WTC11 (cell line): ENCODE measurements at regions not wholly inside any gene's neighbourhood (a gene's known extent, or its start where the extent isn't known, plus 50 kb on each side); places are given as distances from the start of the nearest gene placed in this dataset.

Experiments used
- ATAC-seq: fragments of 200-7000 bp; cut with Tn5 transposase; 2 replicates; pipeline ENCODE4 v1.10.0; 2021; ENCODE audit warnings: mild to moderate bottlenecking, moderate library complexity
- CTCF ChIA-PET: fragments of 300-600 bp; sonication (Branson Sonifier 250); formaldehyde crosslinking; loops from one replicate; lab custom pipeline; 2021; ENCODE audit warnings: antibody characterized with exemption; lab: Charles Lee
- POLR2A ChIA-PET: fragments of 350-600 bp; sonication (Branson Sonifier 250); formaldehyde crosslinking; loops from one replicate; lab custom pipeline; 2021; ENCODE audit warnings: antibody characterized with exemption; lab: Charles Lee
- DNase-seq: peaks from one replicate; pipeline ENCODE4 v3.0.0; 2021; ENCODE audit warnings: low spot score
- H3K27ac Mint-ChIP-seq: 2 replicates; pipeline ENCODE4 v1.8.0; 2021; ENCODE audit warnings: mixed read lengths
- H3K27me3 Mint-ChIP-seq: 2 replicates; pipeline ENCODE4 v1.8.0; 2021; ENCODE audit warnings: low read depth, mild to moderate bottlenecking, moderate library complexity, mixed read lengths
- H3K36me3 Mint-ChIP-seq: 2 replicates; pipeline ENCODE4 v1.8.0; 2021; ENCODE audit warnings: mixed read lengths
- H3K4me1 Mint-ChIP-seq: 2 replicates; pipeline ENCODE4 v1.8.0; 2022; ENCODE audit warnings: mixed read lengths
- H3K4me3 Mint-ChIP-seq: 2 replicates; pipeline ENCODE4 v1.8.0; 2021; ENCODE audit warnings: mild to moderate bottlenecking, moderate library complexity, mixed read lengths
- H3K9me3 Mint-ChIP-seq: 2 replicates; pipeline ENCODE4 v1.8.0; 2021; ENCODE audit warnings: mixed read lengths
- CREM ChIP-seq: sonication (generic); formaldehyde crosslinking; IDR thresholded peaks from 2 replicates; pipeline ENCODE4 v1.8.1; 2022; ENCODE audit warnings: mild to moderate bottlenecking, missing genetic modification reagents, moderate library complexity
- FOXP1 ChIP-seq: sonication (generic); formaldehyde crosslinking; IDR thresholded peaks from 2 replicates; pipeline ENCODE4 v1.8.0; 2022; ENCODE audit warnings: missing genetic modification reagents, mild to moderate bottlenecking, moderate library complexity, borderline replicate concordance
- IRF2 ChIP-seq: sonication (generic); formaldehyde crosslinking; IDR thresholded peaks from 2 replicates; pipeline ENCODE4 v1.8.0; 2022; ENCODE audit warnings: low read depth, missing genetic modification reagents, borderline replicate concordance
- JUN ChIP-seq: sonication (generic); formaldehyde crosslinking; IDR thresholded peaks from 2 replicates; pipeline ENCODE4 v1.8.0; 2023; ENCODE audit warnings: mild to moderate bottlenecking, missing genetic modification reagents
- MXD4 ChIP-seq: fragments of 250-450 bp; sonication (Bioruptor Pico); IDR thresholded peaks from 2 replicates; pipeline ENCODE4 v1.8.0; 2021; ENCODE audit warnings: mild to moderate bottlenecking, moderate library complexity, borderline replicate concordance
- NFE2L1 ChIP-seq: sonication (generic); formaldehyde crosslinking; IDR thresholded peaks from 2 replicates; pipeline ENCODE4 v1.8.1; 2023; ENCODE audit warnings: missing genetic modification reagents
- NFYB ChIP-seq: sonication (generic); formaldehyde crosslinking; conservative IDR thresholded peaks from 2 replicates; pipeline ENCODE4 v1.8.0; 2022; ENCODE audit warnings: low read depth, missing genetic modification reagents
- NR2C2 ChIP-seq: sonication (generic); formaldehyde crosslinking; IDR thresholded peaks from 2 replicates; pipeline ENCODE4 v1.8.0; 2022; ENCODE audit warnings: mild to moderate bottlenecking, missing genetic modification reagents
- RELA ChIP-seq: sonication (generic); formaldehyde crosslinking; IDR thresholded peaks from 2 replicates; pipeline ENCODE4 v1.8.1; 2022; ENCODE audit warnings: missing genetic modification reagents, mild to moderate bottlenecking, borderline replicate concordance
- SMAD4 ChIP-seq: sonication (generic); formaldehyde crosslinking; IDR thresholded peaks from 2 replicates; pipeline ENCODE4 v1.8.0; 2022; ENCODE audit warnings: mild to moderate bottlenecking, missing genetic modification reagents
- SP1 ChIP-seq: sonication (generic); formaldehyde crosslinking; conservative IDR thresholded peaks from 2 replicates; pipeline ENCODE4 v1.8.1; 2022; ENCODE audit warnings: missing genetic modification reagents
- TF ChIP-seq, protein P1 (sequence below): sonication (generic); formaldehyde crosslinking; conservative IDR thresholded peaks from 2 replicates; pipeline ENCODE4 v1.8.1; 2022; ENCODE audit warnings: mild to moderate bottlenecking, missing genetic modification reagents
- TF ChIP-seq, protein P2 (sequence below): sonication (generic); formaldehyde crosslinking; IDR thresholded peaks from 2 replicates; pipeline ENCODE4 v1.8.0; 2022; ENCODE audit warnings: missing genetic modification reagents
- TF ChIP-seq, protein P3 (sequence below): sonication (generic); formaldehyde crosslinking; IDR thresholded peaks from 2 replicates; pipeline ENCODE4 v1.8.1; 2022; ENCODE audit warnings: mild to moderate bottlenecking, moderate library complexity, missing genetic modification reagents
- TF ChIP-seq, protein P4 (sequence below): sonication (generic); formaldehyde crosslinking; IDR thresholded peaks from 2 replicates; pipeline ENCODE4 v1.8.1; 2022; ENCODE audit warnings: mild to moderate bottlenecking, missing genetic modification reagents, moderate library complexity, borderline replicate concordance
- TF ChIP-seq, protein P5 (sequence below): sonication (generic); formaldehyde crosslinking; IDR thresholded peaks from 2 replicates; pipeline ENCODE4 v1.8.1; 2023; ENCODE audit warnings: mild to moderate bottlenecking, missing genetic modification reagents
- TF ChIP-seq, protein P6 (sequence below): sonication (generic); formaldehyde crosslinking; IDR thresholded peaks from 2 replicates; pipeline ENCODE4 v1.8.0; 2022; ENCODE audit warnings: mild to moderate bottlenecking, missing genetic modification reagents
- TF ChIP-seq, protein P7 (sequence below): sonication (generic); formaldehyde crosslinking; IDR thresholded peaks from 2 replicates; pipeline ENCODE4 v1.8.1; 2023; ENCODE audit warnings: mild to moderate bottlenecking, missing genetic modification reagents, moderate library complexity
- TF ChIP-seq, protein P8 (sequence below): fragments of 250-450 bp; sonication (Bioruptor Pico); IDR thresholded peaks from 2 replicates; pipeline ENCODE4 v1.9.0; 2021; ENCODE audit warnings: mild to moderate bottlenecking
- TF ChIP-seq, protein P9 (sequence below): sonication (generic); formaldehyde crosslinking; IDR thresholded peaks from 2 replicates; pipeline ENCODE4 v1.8.0; 2022; ENCODE audit warnings: mild to moderate bottlenecking, missing genetic modification reagents

DNA sequence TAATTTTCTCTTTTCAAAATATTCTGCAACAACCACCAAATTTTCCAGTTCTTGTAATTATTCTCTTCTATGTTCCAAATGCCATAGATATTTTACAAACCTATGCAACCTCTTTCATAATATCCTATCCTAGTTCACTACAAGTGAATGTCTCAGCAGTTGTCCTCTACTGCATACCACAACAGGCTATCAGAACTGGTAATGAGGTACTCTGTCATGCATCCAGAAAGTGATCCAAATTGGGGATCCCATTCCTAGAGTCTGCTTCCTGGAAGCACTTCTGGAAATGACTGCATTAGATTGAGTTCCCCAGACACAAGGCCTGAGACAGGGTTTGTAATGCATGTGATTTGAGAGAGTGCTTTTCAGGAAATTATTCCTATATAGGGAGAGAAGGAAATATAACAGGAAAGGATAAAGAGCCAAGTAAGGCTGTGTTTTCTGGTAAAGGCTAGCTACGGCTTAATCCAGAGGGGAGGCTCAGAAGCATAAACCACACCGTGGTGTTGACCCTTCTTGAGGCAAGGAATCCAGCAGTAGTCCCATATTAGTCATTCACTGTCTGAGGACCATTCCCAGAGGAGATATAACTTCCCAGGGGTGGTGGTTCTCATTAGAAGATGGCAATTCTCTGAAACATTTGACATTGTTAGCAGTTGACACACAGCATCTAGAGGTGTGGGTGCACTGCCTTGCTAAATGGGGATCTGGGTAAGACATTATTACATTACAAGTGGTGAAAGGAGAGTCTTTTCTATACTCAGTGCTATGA lies 80.3 kb upstream of the FST start:
- ChIA-PET POLR2A (no interaction called here), CTCF (no interaction called here)
- H3K4me3 Mint-ChIP-seq = no peak overlapping the region
- H3K27me3 Mint-ChIP-seq = no peaks in the 10 kb centered on the region
- H3K9me3 Mint-ChIP-seq = no peaks in the 10 kb centered on the region
- no peak for ATAC-seq
- no peaks in the 10 kb centered on the region for H3K4me1 Mint-ChIP-seq
- no peaks in the 10 kb centered on the region for H3K36me3 Mint-ChIP-seq
- H3K27ac Mint-ChIP-seq = no peak overlapping the region
- TF ChIP-seq NFE2L1 (CRISPR knock-in tag) (no peak), NFYB (CRISPR knock-in tag) (no peak), NR2C2 (CRISPR knock-in tag) (no peak), CREM (CRISPR knock-in tag) (no peak), JUN (CRISPR knock-in tag) (no peak), RELA (CRISPR knock-in tag) (no peak)
- TF ChIP-seq, protein P1, sequence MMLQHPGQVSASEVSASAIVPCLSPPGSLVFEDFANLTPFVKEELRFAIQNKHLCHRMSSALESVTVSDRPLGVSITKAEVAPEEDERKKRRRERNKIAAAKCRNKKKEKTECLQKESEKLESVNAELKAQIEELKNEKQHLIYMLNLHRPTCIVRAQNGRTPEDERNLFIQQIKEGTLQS (CRISPR knock-in tag) = no peak
- TF ChIP-seq, protein P2, sequence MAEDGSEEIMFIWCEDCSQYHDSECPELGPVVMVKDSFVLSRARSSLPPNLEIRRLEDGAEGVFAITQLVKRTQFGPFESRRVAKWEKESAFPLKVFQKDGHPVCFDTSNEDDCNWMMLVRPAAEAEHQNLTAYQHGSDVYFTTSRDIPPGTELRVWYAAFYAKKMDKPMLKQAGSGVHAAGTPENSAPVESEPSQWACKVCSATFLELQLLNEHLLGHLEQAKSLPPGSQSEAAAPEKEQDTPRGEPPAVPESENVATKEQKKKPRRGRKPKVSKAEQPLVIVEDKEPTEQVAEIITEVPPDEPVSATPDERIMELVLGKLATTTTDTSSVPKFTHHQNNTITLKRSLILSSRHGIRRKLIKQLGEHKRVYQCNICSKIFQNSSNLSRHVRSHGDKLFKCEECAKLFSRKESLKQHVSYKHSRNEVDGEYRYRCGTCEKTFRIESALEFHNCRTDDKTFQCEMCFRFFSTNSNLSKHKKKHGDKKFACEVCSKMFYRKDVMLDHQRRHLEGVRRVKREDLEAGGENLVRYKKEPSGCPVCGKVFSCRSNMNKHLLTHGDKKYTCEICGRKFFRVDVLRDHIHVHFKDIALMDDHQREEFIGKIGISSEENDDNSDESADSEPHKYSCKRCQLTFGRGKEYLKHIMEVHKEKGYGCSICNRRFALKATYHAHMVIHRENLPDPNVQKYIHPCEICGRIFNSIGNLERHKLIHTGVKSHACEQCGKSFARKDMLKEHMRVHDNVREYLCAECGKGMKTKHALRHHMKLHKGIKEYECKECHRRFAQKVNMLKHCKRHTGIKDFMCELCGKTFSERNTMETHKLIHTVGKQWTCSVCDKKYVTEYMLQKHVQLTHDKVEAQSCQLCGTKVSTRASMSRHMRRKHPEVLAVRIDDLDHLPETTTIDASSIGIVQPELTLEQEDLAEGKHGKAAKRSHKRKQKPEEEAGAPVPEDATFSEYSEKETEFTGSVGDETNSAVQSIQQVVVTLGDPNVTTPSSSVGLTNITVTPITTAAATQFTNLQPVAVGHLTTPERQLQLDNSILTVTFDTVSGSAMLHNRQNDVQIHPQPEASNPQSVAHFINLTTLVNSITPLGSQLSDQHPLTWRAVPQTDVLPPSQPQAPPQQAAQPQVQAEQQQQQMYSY = no peak
- TF ChIP-seq, protein P3, sequence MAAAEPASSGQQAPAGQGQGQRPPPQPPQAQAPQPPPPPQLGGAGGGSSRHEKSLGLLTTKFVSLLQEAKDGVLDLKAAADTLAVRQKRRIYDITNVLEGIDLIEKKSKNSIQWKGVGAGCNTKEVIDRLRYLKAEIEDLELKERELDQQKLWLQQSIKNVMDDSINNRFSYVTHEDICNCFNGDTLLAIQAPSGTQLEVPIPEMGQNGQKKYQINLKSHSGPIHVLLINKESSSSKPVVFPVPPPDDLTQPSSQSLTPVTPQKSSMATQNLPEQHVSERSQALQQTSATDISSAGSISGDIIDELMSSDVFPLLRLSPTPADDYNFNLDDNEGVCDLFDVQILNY (CRISPR knock-in tag) = no peak
- TF ChIP-seq, protein P4, sequence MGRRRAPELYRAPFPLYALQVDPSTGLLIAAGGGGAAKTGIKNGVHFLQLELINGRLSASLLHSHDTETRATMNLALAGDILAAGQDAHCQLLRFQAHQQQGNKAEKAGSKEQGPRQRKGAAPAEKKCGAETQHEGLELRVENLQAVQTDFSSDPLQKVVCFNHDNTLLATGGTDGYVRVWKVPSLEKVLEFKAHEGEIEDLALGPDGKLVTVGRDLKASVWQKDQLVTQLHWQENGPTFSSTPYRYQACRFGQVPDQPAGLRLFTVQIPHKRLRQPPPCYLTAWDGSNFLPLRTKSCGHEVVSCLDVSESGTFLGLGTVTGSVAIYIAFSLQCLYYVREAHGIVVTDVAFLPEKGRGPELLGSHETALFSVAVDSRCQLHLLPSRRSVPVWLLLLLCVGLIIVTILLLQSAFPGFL (CRISPR knock-in tag) = no peak
- DNase-seq = no peak

DNA sequence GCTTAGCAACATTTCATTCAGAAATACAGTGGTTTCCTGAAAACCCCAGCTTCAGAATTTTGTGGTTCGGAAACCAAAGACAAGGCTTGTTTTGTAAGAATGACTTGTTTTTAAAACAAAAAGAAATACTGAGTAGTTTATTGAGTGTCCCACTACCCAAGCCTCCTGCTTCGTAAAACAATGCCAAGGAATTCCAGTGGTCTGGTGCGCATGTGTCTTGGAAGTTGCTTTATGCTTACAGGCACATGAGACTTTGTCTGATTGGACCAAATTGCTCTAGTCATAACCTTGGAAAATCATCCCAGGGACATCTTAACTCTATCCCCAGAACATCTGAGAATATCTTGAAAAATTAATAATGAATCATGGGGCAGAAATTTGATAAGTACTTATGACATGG lies 77.1 kb upstream of the FST start:
- H3K27ac Mint-ChIP-seq = no peak overlapping the region
- CTCF ChIA-PET = no interaction called here
- H3K4me3 Mint-ChIP-seq = no peak overlapping the region
- no peaks in the 10 kb centered on the region for H3K27me3 Mint-ChIP-seq
- no peaks in the 10 kb centered on the region for H3K4me1 Mint-ChIP-seq
- no peaks in the 10 kb centered on the region for H3K36me3 Mint-ChIP-seq
- no peak for DNase-seq
- no peak for ATAC-seq
- H3K9me3 Mint-ChIP-seq = peaks cover 10% of the 10 kb centered on the region
- POLR2A ChIA-PET = no interaction called here
- TF ChIP-seq NR2C2 (CRISPR knock-in tag) = no peak
- TF ChIP-seq, protein P5, sequence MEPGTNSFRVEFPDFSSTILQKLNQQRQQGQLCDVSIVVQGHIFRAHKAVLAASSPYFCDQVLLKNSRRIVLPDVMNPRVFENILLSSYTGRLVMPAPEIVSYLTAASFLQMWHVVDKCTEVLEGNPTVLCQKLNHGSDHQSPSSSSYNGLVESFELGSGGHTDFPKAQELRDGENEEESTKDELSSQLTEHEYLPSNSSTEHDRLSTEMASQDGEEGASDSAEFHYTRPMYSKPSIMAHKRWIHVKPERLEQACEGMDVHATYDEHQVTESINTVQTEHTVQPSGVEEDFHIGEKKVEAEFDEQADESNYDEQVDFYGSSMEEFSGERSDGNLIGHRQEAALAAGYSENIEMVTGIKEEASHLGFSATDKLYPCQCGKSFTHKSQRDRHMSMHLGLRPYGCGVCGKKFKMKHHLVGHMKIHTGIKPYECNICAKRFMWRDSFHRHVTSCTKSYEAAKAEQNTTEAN (CRISPR knock-in tag) = no peak
- TF ChIP-seq SP1 (CRISPR knock-in tag) = no peak
- no peak for TF ChIP-seq MXD4 (CRISPR knock-in tag)
- TF ChIP-seq, protein P6, sequence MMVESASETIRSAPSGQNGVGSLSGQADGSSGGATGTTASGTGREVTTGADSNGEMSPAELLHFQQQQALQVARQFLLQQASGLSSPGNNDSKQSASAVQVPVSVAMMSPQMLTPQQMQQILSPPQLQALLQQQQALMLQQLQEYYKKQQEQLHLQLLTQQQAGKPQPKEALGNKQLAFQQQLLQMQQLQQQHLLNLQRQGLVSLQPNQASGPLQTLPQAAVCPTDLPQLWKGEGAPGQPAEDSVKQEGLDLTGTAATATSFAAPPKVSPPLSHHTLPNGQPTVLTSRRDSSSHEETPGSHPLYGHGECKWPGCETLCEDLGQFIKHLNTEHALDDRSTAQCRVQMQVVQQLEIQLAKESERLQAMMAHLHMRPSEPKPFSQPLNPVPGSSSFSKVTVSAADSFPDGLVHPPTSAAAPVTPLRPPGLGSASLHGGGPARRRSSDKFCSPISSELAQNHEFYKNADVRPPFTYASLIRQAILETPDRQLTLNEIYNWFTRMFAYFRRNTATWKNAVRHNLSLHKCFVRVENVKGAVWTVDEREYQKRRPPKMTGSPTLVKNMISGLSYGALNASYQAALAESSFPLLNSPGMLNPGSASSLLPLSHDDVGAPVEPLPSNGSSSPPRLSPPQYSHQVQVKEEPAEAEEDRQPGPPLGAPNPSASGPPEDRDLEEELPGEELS (CRISPR knock-in tag) = no peak
- no peak for TF ChIP-seq SMAD4
- no peak for TF ChIP-seq FOXP1 (CRISPR knock-in tag)
- TF ChIP-seq, protein P7, sequence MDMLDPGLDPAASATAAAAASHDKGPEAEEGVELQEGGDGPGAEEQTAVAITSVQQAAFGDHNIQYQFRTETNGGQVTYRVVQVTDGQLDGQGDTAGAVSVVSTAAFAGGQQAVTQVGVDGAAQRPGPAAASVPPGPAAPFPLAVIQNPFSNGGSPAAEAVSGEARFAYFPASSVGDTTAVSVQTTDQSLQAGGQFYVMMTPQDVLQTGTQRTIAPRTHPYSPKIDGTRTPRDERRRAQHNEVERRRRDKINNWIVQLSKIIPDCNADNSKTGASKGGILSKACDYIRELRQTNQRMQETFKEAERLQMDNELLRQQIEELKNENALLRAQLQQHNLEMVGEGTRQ (CRISPR knock-in tag) = no peak
- no peak for TF ChIP-seq JUN (CRISPR knock-in tag)
- no peak for TF ChIP-seq IRF2 (CRISPR knock-in tag)
- TF ChIP-seq, protein P8, sequence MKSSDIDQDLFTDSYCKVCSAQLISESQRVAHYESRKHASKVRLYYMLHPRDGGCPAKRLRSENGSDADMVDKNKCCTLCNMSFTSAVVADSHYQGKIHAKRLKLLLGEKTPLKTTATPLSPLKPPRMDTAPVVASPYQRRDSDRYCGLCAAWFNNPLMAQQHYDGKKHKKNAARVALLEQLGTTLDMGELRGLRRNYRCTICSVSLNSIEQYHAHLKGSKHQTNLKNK = no peak
- TF ChIP-seq, protein P4 (CRISPR knock-in tag) = no peak
- TF ChIP-seq, protein P9, sequence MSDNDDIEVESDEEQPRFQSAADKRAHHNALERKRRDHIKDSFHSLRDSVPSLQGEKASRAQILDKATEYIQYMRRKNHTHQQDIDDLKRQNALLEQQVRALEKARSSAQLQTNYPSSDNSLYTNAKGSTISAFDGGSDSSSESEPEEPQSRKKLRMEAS = no peak
